A673 (cell line): ENCODE measurements at regions not wholly inside any gene's neighbourhood (a gene's known extent, or its start where the extent isn't known, plus 50 kb on each side); places are given as distances from the start of the nearest gene placed in this dataset.

Experiments
- BruUV-seq: library from RNA; stranded (reverse); fragments of 400-500 nt; replicated peaks from 2 replicates; lab custom pipeline; 2021; lab: Mats Ljungman, UMichigan
- CTCF ChIA-PET: fragments of 300-600 bp; sonication (Branson Sonifier 250); formaldehyde crosslinking; loops from one replicate; lab custom pipeline; 2022; ENCODE audit warnings: antibody characterized with exemption; lab: Charles Lee
- POLR2A ChIA-PET: fragments of 300-600 bp; sonication (Branson Sonifier 250); formaldehyde crosslinking; loops from one replicate; lab custom pipeline; 2022; ENCODE audit warnings: antibody characterized with exemption; ENCODE audit not compliant: low non-redundant PET; lab: Charles Lee
- DNase-seq: peaks from one replicate; pipeline ENCODE4 v3.0.0-alpha.2; 2015; ENCODE audit warnings: low spot score
- H3K27ac ChIP-seq: fragments of 200-600 bp; sonication (generic); 2 replicates; pipeline ENCODE4 v1.5.1; 2016; ENCODE audit warnings: mixed run types, low read depth, mild to moderate bottlenecking, mixed read lengths, antibody characterized with exemption, low read length; ENCODE audit not compliant: poor library complexity, severe bottlenecking
- H3K27me3 ChIP-seq: fragments of 200-600 bp; sonication (generic); replicated peaks from 2 replicates; pipeline ENCODE4 v1.6.1; 2017; ENCODE audit warnings: mixed run types, low read depth, mild to moderate bottlenecking, mixed read lengths, antibody characterized with exemption, low read length; ENCODE audit not compliant: insufficient read depth, poor library complexity
- H3K36me3 ChIP-seq: fragments of 200-600 bp; sonication (generic); 2 replicates; pipeline ENCODE4 v1.6.1; 2016; ENCODE audit warnings: mixed run types, mild to moderate bottlenecking, mixed read lengths, antibody characterized with exemption, low read length; ENCODE audit not compliant: insufficient read depth, poor library complexity, severe bottlenecking
- H3K4me1 ChIP-seq: fragments of 200-600 bp; sonication (generic); 2 replicates; pipeline ENCODE4 v1.6.1; 2017; ENCODE audit warnings: mixed run types, mild to moderate bottlenecking, mixed read lengths, antibody characterized with exemption, low read length; ENCODE audit not compliant: insufficient read depth, poor library complexity, severe bottlenecking
- H3K4me3 ChIP-seq: fragments of 200-600 bp; sonication (generic); 2 replicates; pipeline ENCODE4 v1.5.1; 2016; ENCODE audit warnings: low read depth, mixed run types, mild to moderate bottlenecking, mixed read lengths, low read length; ENCODE audit not compliant: poor library complexity, severe bottlenecking
- H3K9me3 ChIP-seq: fragments of 200-600 bp; sonication (generic); 2 replicates; pipeline ENCODE4 v1.6.1; 2016; ENCODE audit warnings: mixed run types, low read depth, mild to moderate bottlenecking, mixed read lengths, antibody characterized with exemption, low read length; ENCODE audit not compliant: poor library complexity, severe bottlenecking
- CTCF ChIP-seq: fragments of 300-800, 200-600 bp; sonication (generic); conservative IDR thresholded peaks from 2 replicates; pipeline ENCODE4 v1.5.1; 2017; ENCODE audit warnings: low read depth, mild to moderate bottlenecking, antibody characterized with exemption, low read length, moderate library complexity, mixed read lengths
- EZH2 ChIP-seq: fragments of 200-600 bp; sonication (generic); IDR thresholded peaks from 2 replicates; pipeline ENCODE4 v1.6.1; 2017; ENCODE audit warnings: borderline replicate concordance, low read depth, mild to moderate bottlenecking, mixed read lengths, antibody characterized with exemption, low read length; ENCODE audit not compliant: poor library complexity, severe bottlenecking
- intact Hi-C: fragments of 100-400 bp; cut with micrococcal nuclease; formaldehyde crosslinking; loops from one replicate; pipeline ENCODE4 v1.10.0; 2022; ENCODE audit not compliant: unreplicated experiment

GRCh38 chr10:100685331-100685730 lies 60.1 kb upstream of the PAX2 start:
- no TSS peak for BruUV-seq
- TF ChIP-seq EZH2 (no peak), CTCF (no peak)
- Histone ChIP-seq H3K4me1 (peaks cover 40% of the 10 kb centered on the region), H3K27ac (no peak overlapping the region), H3K36me3 (no peaks in the 10 kb centered on the region), H3K4me3 (no peak overlapping the region), H3K27me3 (peaks cover 68% of the 10 kb centered on the region), H3K9me3 (no peaks in the 10 kb centered on the region)
- ChIA-PET CTCF (no interaction called here), POLR2A (no interaction called here)
- DNase-seq, result no peak
- intact Hi-C loops, result no loop called here

- H3K4me1 ChIP-seq, result peaks cover 40% of the 10 kb centered on the region
- H3K27ac ChIP-seq, result no peak overlapping the region
- peak; percentile 17 for DNase-seq
- no peak overlapping the region for H3K4me3 ChIP-seq
- no peaks in the 10 kb centered on the region for H3K9me3 ChIP-seq
- BruUV-seq, result no TSS peak
- POLR2A ChIA-PET, result no interaction called here
- H3K27me3 ChIP-seq, result peaks cover 63% of the 10 kb centered on the region
- CTCF ChIA-PET, result no interaction called here
- intact Hi-C loops, result no loop called here
- H3K36me3 ChIP-seq, result no peaks in the 10 kb centered on the region
- TF ChIP-seq EZH2, result peak; percentile 62
- TF ChIP-seq CTCF, result no peak
Measured at GRCh38 chr10:100687143-100688003, 58.0 kb upstream of the PAX2 start.

- POLR2A ChIA-PET, result no interaction called here
- Histone ChIP-seq H3K9me3 (no peaks in the 10 kb centered on the region), H3K36me3 (no peaks in the 10 kb centered on the region), H3K27me3 (peaks cover 61% of the 10 kb centered on the region), H3K27ac (no peak overlapping the region), H3K4me1 (peaks cover 37% of the 10 kb centered on the region), H3K4me3 (no peak overlapping the region)
- no TSS peak for BruUV-seq
- no peak for DNase-seq
- intact Hi-C loops, result no loop called here
- CTCF ChIA-PET, result no interaction called here
- TF ChIP-seq CTCF (no peak), EZH2 (no peak)
Measured at GRCh38 chr10:100688201-100688600, 57.2 kb upstream of the PAX2 start.
